Liver (tissue), 7 donors: ENCODE measurements at regions not wholly inside any gene's neighbourhood (a gene's known extent, or its start where the extent isn't known, plus 50 kb on each side); places are given as distances from the start of the nearest gene placed in this dataset.

Source experiments
- DNase-seq: peaks from one replicate; pipeline ENCODE4 v3.0.0-alpha.2; 2017; ENCODE audit warnings: low spot score
- H3K27ac ChIP-seq, 2 donors: one replicate each; pipeline ENCODE4 v1.7.0; 2013; ENCODE audit warnings: inconsistent platforms in 2 of 2, low read length in 2 of 2, control low read depth in 1 of 2, low read depth in 1 of 2, mild to moderate bottlenecking in 1 of 2
- H3K27me3 ChIP-seq, 4 donors: one replicate each; pipeline versions ENCODE4 v1.6.1 to v1.7.0; 2013; ENCODE audit warnings: low read length in 3 of 4, inconsistent platforms in 1 of 4, mild to moderate bottlenecking in 1 of 4, moderate library complexity in 1 of 4; ENCODE audit not compliant: control insufficient read depth in 4 of 4, insufficient read depth in 4 of 4
- H3K36me3 ChIP-seq, 4 donors: one replicate each; pipeline versions ENCODE4 v1.6.1 to v1.7.0; 2013; ENCODE audit warnings: low read length in 3 of 4, mild to moderate bottlenecking in 3 of 4, low read depth in 1 of 4, moderate library complexity in 1 of 4; ENCODE audit not compliant: control insufficient read depth in 4 of 4, insufficient read depth in 3 of 4
- H3K4me1 ChIP-seq, 4 donors: one replicate each; pipeline versions ENCODE4 v1.6.1 to v1.7.0; 2013; ENCODE audit warnings: low read length in 3 of 4, mild to moderate bottlenecking in 3 of 4, moderate library complexity in 1 of 4; ENCODE audit not compliant: control insufficient read depth in 4 of 4, insufficient read depth in 4 of 4
- H3K4me3 ChIP-seq, 3 donors: one replicate each; pipeline versions ENCODE4 v1.6.1 to v1.7.0; 2013; ENCODE audit warnings: low read length in 3 of 3, control low read depth in 1 of 3, low read depth in 1 of 3, mild to moderate bottlenecking in 1 of 3
- H3K9ac ChIP-seq, 2 donors: one replicate each; pipeline ENCODE4 v1.7.0; 2013; ENCODE audit warnings: low read length in 2 of 2, mild to moderate bottlenecking in 2 of 2, moderate library complexity in 2 of 2, control low read depth in 1 of 2, low read depth in 1 of 2
- H3K9me3 ChIP-seq, 4 donors: one replicate each; pipeline versions ENCODE4 v1.6.1 to v1.7.0; 2013; ENCODE audit warnings: low read length in 3 of 4; ENCODE audit not compliant: control insufficient read depth in 4 of 4
- ATF3 ChIP-seq: IDR thresholded peaks from 2 replicates; pipeline ENCODE4 v1.6.1; 2016; ENCODE audit warnings: antibody characterized with exemption
- EGR1 ChIP-seq, 2 donors: IDR thresholded peaks; 2 replicates each; pipeline ENCODE4 v1.6.1; 2016 to 2018; ENCODE audit warnings: antibody characterized with exemption in 2 of 2, low read depth in 2 of 2
- FOXA1 ChIP-seq: IDR thresholded peaks from 2 replicates; pipeline ENCODE4 v1.6.1; 2016; ENCODE audit warnings: antibody characterized with exemption
- FOXA2 ChIP-seq: IDR thresholded peaks from 2 replicates; pipeline ENCODE4 v1.6.1; 2016; ENCODE audit warnings: antibody characterized with exemption
- HNF4G ChIP-seq: IDR thresholded peaks from 2 replicates; pipeline ENCODE4 v1.6.1; 2016; ENCODE audit warnings: antibody characterized with exemption
- MAX ChIP-seq: IDR thresholded peaks from 2 replicates; pipeline ENCODE4 v1.6.1; 2016; ENCODE audit warnings: antibody characterized with exemption
- NR2F2 ChIP-seq: IDR thresholded peaks from 2 replicates; pipeline ENCODE4 v1.6.1; 2016; ENCODE audit warnings: antibody characterized with exemption
- RXRA ChIP-seq, 2 donors: IDR thresholded peaks; 2 replicates each; pipeline ENCODE4 v1.6.1; 2017 to 2018; ENCODE audit warnings: antibody characterized with exemption in 2 of 2, mild to moderate bottlenecking in 1 of 2
- SP1 ChIP-seq: IDR thresholded peaks from 2 replicates; pipeline ENCODE4 v1.6.1; 2018; ENCODE audit warnings: antibody characterized with exemption, mild to moderate bottlenecking
- TAF1 ChIP-seq: conservative IDR thresholded peaks from 2 replicates; pipeline ENCODE4 v1.6.1; 2016; ENCODE audit warnings: antibody characterized with exemption, mild to moderate bottlenecking
- YY1 ChIP-seq: IDR thresholded peaks from 2 replicates; pipeline ENCODE4 v1.6.1; 2016; ENCODE audit warnings: antibody characterized with exemption, mild to moderate bottlenecking
- ZBTB33 ChIP-seq: IDR thresholded peaks from 2 replicates; pipeline ENCODE4 v1.6.1; 2016; ENCODE audit warnings: antibody characterized with exemption
- WGBS: extraction: QIAGEN DNeasy Blood & Tissue Kit; methylation state at CpG from one replicate; pipeline ENCODE4 v1.1.7; 2013; 5-methylcytosine and 5-hydroxymethylcytosine counted together
- TF ChIP-seq, protein P1 (sequence below): IDR thresholded peaks from 2 replicates; pipeline ENCODE4 v1.6.1; 2016; ENCODE audit warnings: antibody characterized with exemption, mild to moderate bottlenecking
- donor health status: healthy.
- donor health status: healthy.
- donor health status: healthy.
- donor health status: healthy.

- no peak for TF ChIP-seq YY1
- TF ChIP-seq, protein P1, sequence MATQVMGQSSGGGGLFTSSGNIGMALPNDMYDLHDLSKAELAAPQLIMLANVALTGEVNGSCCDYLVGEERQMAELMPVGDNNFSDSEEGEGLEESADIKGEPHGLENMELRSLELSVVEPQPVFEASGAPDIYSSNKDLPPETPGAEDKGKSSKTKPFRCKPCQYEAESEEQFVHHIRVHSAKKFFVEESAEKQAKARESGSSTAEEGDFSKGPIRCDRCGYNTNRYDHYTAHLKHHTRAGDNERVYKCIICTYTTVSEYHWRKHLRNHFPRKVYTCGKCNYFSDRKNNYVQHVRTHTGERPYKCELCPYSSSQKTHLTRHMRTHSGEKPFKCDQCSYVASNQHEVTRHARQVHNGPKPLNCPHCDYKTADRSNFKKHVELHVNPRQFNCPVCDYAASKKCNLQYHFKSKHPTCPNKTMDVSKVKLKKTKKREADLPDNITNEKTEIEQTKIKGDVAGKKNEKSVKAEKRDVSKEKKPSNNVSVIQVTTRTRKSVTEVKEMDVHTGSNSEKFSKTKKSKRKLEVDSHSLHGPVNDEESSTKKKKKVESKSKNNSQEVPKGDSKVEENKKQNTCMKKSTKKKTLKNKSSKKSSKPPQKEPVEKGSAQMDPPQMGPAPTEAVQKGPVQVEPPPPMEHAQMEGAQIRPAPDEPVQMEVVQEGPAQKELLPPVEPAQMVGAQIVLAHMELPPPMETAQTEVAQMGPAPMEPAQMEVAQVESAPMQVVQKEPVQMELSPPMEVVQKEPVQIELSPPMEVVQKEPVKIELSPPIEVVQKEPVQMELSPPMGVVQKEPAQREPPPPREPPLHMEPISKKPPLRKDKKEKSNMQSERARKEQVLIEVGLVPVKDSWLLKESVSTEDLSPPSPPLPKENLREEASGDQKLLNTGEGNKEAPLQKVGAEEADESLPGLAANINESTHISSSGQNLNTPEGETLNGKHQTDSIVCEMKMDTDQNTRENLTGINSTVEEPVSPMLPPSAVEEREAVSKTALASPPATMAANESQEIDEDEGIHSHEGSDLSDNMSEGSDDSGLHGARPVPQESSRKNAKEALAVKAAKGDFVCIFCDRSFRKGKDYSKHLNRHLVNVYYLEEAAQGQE: no peak
- no peak for TF ChIP-seq SP1
- no peak for TF ChIP-seq EGR1 (IDR thresholded peaks at IDR 0.05; ENCODE audit: low read depth in 2 of 2)
- no peak for TF ChIP-seq FOXA1
- TF ChIP-seq ATF3: no peak
- TF ChIP-seq NR2F2: no peak
- no peak for TF ChIP-seq MAX
- Histone ChIP-seq H3K36me3 (no peaks in the 10 kb centered on the region), H3K9me3 (no peaks in the 10 kb centered on the region), H3K4me3 (no peak overlapping the region), H3K4me1 (no peaks in the 10 kb centered on the region), H3K27ac (no peak overlapping the region), H3K9ac (no peak overlapping the region), H3K27me3 (no peaks in the 10 kb centered on the region)
- DNase-seq: no peak
Observed at GRCh38 chr3:116812949-116813348, 103.4 kb downstream of the TUSC7 start.

DNA sequence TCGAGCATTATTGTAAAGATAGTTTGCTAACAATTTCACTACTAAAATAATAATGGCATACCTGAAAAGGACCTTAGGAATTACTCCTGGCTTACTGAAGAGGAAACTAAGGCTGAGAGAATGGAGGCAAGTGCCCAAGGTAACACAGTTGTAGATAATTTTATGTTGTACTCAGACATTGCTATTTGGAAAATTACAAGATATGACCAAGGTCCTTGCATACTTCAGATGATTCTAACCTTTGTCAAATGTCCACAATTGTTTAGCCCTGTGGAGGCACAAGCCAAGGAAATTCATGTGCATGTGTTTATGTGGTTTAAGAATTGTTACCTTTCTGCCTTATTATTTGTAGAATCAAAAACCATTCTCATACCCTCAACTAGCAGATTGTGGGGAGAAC is 105.7 kb downstream of the TUSC7 start:
- no peak for DNase-seq
- TF ChIP-seq ATF3 (no peak), ZBTB33 (no peak), YY1 (no peak), RXRA (IDR thresholded peaks at IDR 0.05) (no peak)
- Histone ChIP-seq H3K27me3 (no peaks in the 10 kb centered on the region), H3K4me1 (no peaks in the 10 kb centered on the region), H3K9me3 (no peaks in the 10 kb centered on the region), H3K9ac (no peak overlapping the region), H3K27ac (no peak overlapping the region), H3K4me3 (no peak overlapping the region), H3K36me3 (no peaks in the 10 kb centered on the region)
- 77% methylated on average over 1 of the region's 1 CpG for WGBS

DNA sequence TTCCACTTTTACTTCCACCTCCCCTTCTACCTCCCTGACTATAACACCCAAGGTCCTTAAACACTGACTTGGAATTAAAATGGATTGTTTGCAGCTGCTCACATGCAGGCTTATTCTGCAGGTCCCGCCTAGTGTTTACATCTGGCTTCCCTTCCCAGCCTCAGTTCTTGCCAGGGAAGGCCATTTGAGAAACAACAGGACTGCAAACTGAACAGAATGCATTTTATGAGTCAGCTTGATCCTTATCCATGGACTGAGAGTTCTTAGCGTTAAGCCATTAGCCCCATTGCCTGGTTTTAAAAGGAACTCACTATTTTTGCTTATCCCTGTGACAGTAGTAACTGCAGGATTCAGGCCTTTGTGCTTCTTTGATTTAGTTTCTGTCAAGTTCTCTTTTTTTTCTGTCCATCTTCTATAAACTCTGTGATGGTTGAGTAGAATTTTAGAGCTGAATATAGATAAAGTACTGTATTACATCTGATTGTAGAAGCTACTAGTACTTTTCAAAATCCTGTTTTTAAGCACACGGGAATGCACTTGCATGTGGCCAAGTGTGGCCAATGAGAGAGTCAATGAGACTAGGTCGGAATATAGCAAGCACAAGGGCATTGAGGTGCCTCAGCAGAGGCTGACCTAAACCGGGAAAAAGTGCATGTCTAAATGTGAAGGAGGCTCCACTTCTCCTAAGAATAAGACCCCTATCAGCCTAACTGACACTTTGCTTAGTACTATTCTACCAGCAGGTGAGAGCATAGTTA is 106.4 kb downstream of the TUSC7 start:
- no peaks in the 10 kb centered on the region for H3K4me1 ChIP-seq
- DNase-seq: no peak
- no peak overlapping the region for H3K27ac ChIP-seq
- 46% methylated on average over 5 of the region's 5 CpGs for WGBS
- H3K9me3 ChIP-seq: no peaks in the 10 kb centered on the region
- no peak overlapping the region for H3K9ac ChIP-seq
- H3K36me3 ChIP-seq: no peaks in the 10 kb centered on the region
- no peaks in the 10 kb centered on the region for H3K27me3 ChIP-seq
- H3K4me3 ChIP-seq: no peak overlapping the region
- TF ChIP-seq, protein P1: no peak
- TF ChIP-seq HNF4G (no peak), MAX (no peak), TAF1 (no peak), YY1 (no peak), EGR1 (IDR thresholded peaks at IDR 0.05; ENCODE audit: low read depth in 2 of 2) (no peak), FOXA2 (no peak), FOXA1 (no peak), ZBTB33 (no peak)
